ENCODE measurements at regions not wholly inside any gene's neighbourhood (a gene's known extent, or its start where the extent isn't known, plus 50 kb on each side); places are given as distances from the start of the nearest gene placed in this dataset.

- Histone ChIP-seq H3K4me2 (ENCODE audit: extremely low read depth, insufficient read depth, low read length) (no peak overlapping the region), H3K36me3 (ENCODE audit: control insufficient read depth, insufficient read depth, low read length) (no peaks in the 10 kb centered on the region), H2AFZ (ENCODE audit: low read length) (no peak overlapping the region), H3K27ac (ENCODE audit: insufficient read depth, low read length) (no peak overlapping the region), H3K9me3 (ENCODE audit: control insufficient read depth, insufficient read depth, low read depth, low read length) (no peaks in the 10 kb centered on the region), H3K4me1 (ENCODE audit: control insufficient read depth, extremely low read depth, insufficient read depth, low read length) (no peaks in the 10 kb centered on the region), H3K4me3 (replicated peaks in 1 of 4; ENCODE audit: control extremely low read depth in 1 of 4, insufficient read depth in 1 of 4, low read depth in 3 of 4, low read length in 4 of 4) (no peak overlapping the region), H3K79me2 (ENCODE audit: control insufficient read depth, insufficient read depth, low read length) (no peaks in the 10 kb centered on the region), H4K20me1 (ENCODE audit: control insufficient read depth, extremely low read depth, insufficient read depth, low read length) (no peaks in the 10 kb centered on the region), H3K27me3 (ENCODE audit: control insufficient read depth, insufficient read depth, low read length) (no peaks in the 10 kb centered on the region), H3K9ac (ENCODE audit: insufficient read depth, low read length) (no peak overlapping the region)
- TF ChIP-seq EZH2 (IDR thresholded peaks at IDR 0.05; ENCODE audit: low read length, missing control alignments) (no peak), CTCF (conservative IDR thresholded peaks at IDR 0.05 in 1 of 2, IDR thresholded peaks at IDR 0.05 in 1 of 2; ENCODE audit: low read depth in 1 of 2, low read length in 2 of 2) (no peak)
- no peak for DNase-seq (ENCODE audit: low read depth in 2 of 2)
Observed at GRCh38 chr16:55179411-55179810, 144.6 kb upstream of the IRX6 start.

- no peaks in the 10 kb centered on the region for H3K4me1 ChIP-seq (ENCODE audit: control insufficient read depth, extremely low read depth, insufficient read depth, low read length)
- no peaks in the 10 kb centered on the region for H3K36me3 ChIP-seq (ENCODE audit: control insufficient read depth, insufficient read depth, low read length)
- no peaks in the 10 kb centered on the region for H3K27me3 ChIP-seq (ENCODE audit: control insufficient read depth, insufficient read depth, low read length)
- TF ChIP-seq EZH2 (IDR thresholded peaks at IDR 0.05; ENCODE audit: low read length, missing control alignments) (no peak), CTCF (conservative IDR thresholded peaks at IDR 0.05 in 1 of 2, IDR thresholded peaks at IDR 0.05 in 1 of 2; ENCODE audit: low read depth in 1 of 2, low read length in 2 of 2) (no peak)
- no peak overlapping the region for H2AFZ ChIP-seq (ENCODE audit: low read length)
- no peaks in the 10 kb centered on the region for H3K79me2 ChIP-seq (ENCODE audit: control insufficient read depth, insufficient read depth, low read length)
- H3K27ac ChIP-seq (ENCODE audit: insufficient read depth, low read length): no peak overlapping the region
- H3K4me3 ChIP-seq (replicated peaks in 1 of 4; ENCODE audit: control extremely low read depth in 1 of 4, insufficient read depth in 1 of 4, low read depth in 3 of 4, low read length in 4 of 4): no peak overlapping the region
- no peak overlapping the region for H3K9ac ChIP-seq (ENCODE audit: insufficient read depth, low read length)
- H3K9me3 ChIP-seq (ENCODE audit: control insufficient read depth, insufficient read depth, low read depth, low read length): no peaks in the 10 kb centered on the region
- H3K4me2 ChIP-seq (ENCODE audit: extremely low read depth, insufficient read depth, low read length): no peak overlapping the region
- H4K20me1 ChIP-seq (ENCODE audit: control insufficient read depth, extremely low read depth, insufficient read depth, low read length): no peaks in the 10 kb centered on the region
- no peak for DNase-seq (ENCODE audit: low read depth in 2 of 2)
Observed at GRCh38 chr16:55179852-55180585, 144.0 kb upstream of the IRX6 start.

GRCh38 chr16:55184052-55184451 lies 140.0 kb upstream of the IRX6 start:
- no peak for TF ChIP-seq EZH2 (IDR thresholded peaks at IDR 0.05; ENCODE audit: low read length, missing control alignments)
- TF ChIP-seq CTCF (conservative IDR thresholded peaks at IDR 0.05 in 1 of 2, IDR thresholded peaks at IDR 0.05 in 1 of 2; ENCODE audit: low read depth in 1 of 2, low read length in 2 of 2): no peak

More at GRCh38 chr16:55184052-55184451, 140.0 kb upstream of the IRX6 start:
- Histone ChIP-seq H3K9me3 (ENCODE audit: control insufficient read depth, insufficient read depth, low read depth, low read length) (no peaks in the 10 kb centered on the region), H3K4me2 (ENCODE audit: extremely low read depth, insufficient read depth, low read length) (no peak overlapping the region), H3K79me2 (ENCODE audit: control insufficient read depth, insufficient read depth, low read length) (no peaks in the 10 kb centered on the region), H3K27ac (ENCODE audit: insufficient read depth, low read length) (no peak overlapping the region), H2AFZ (ENCODE audit: low read length) (no peak overlapping the region), H3K36me3 (ENCODE audit: control insufficient read depth, insufficient read depth, low read length) (no peaks in the 10 kb centered on the region), H3K9ac (ENCODE audit: insufficient read depth, low read length) (no peak overlapping the region), H3K4me1 (ENCODE audit: control insufficient read depth, extremely low read depth, insufficient read depth, low read length) (no peaks in the 10 kb centered on the region), H4K20me1 (ENCODE audit: control insufficient read depth, extremely low read depth, insufficient read depth, low read length) (no peaks in the 10 kb centered on the region), H3K27me3 (ENCODE audit: control insufficient read depth, insufficient read depth, low read length) (no peaks in the 10 kb centered on the region), H3K4me3 (replicated peaks in 1 of 4; ENCODE audit: control extremely low read depth in 1 of 4, insufficient read depth in 1 of 4, low read depth in 3 of 4, low read length in 4 of 4) (no peak overlapping the region)
- no peak for DNase-seq (ENCODE audit: low read depth in 2 of 2)

Data from fibroblast of lung (primary cell).